HEK293 (cell line): ENCODE measurements at regions not wholly inside any gene's neighbourhood (a gene's known extent, or its start where the extent isn't known, plus 50 kb on each side); places are given as distances from the start of the nearest gene placed in this dataset.
A peak's percentile ranks its signal among the peaks of the same experiment; 100 is the strongest.

Experiments
- CTCF ChIA-PET: fragments of 350-600 bp; formaldehyde crosslinking; extraction: SDS; loops from one replicate; lab custom pipeline; 2021; ENCODE audit warnings: antibody characterized with exemption; lab: Yijun Ruan, JAX
- POLR2A ChIA-PET: fragments of 300-600 bp; formaldehyde crosslinking; extraction: SDS; loops from one replicate; lab custom pipeline; 2020; ENCODE audit warnings: antibody characterized with exemption, inconsistent platforms; lab: Yijun Ruan, JAX
- H3K27ac ChIP-seq: fragments of 200-500 bp; sonication (Bioruptor generic); 2 replicates; pipeline ENCODE4 v1.5.1; 2014; ENCODE audit warnings: low read depth, low read length, control low read depth, inconsistent platforms; ENCODE audit errors: extremely low read depth
- H3K36me3 ChIP-seq, 2 experiments: fragments of 200-500 bp in 1 of 2; sonication (Bioruptor generic) in 1 of 2; 1 replicate in 1 of 2; 2 replicates in 1 of 2; pipeline ENCODE4 v1.5.1; 2014 to 2017; ENCODE audit warnings: inconsistent platforms in 2 of 2, low read length in 2 of 2; ENCODE audit not compliant: control insufficient read depth in 2 of 2, insufficient read depth in 1 of 2
- H3K4me1 ChIP-seq: fragments of 200-500 bp; sonication (Bioruptor generic); 2 replicates; pipeline ENCODE4 v1.5.1; 2014; ENCODE audit warnings: mild to moderate bottlenecking, low read length, inconsistent platforms; ENCODE audit not compliant: control insufficient read depth, insufficient read depth
- H3K4me3 ChIP-seq: 2 replicates; pipeline ENCODE4 v1.5.1; 2011; ENCODE audit warnings: low read depth, mild to moderate bottlenecking, control low read depth, low read length, moderate library complexity
- H3K9me3 ChIP-seq: fragments of 200-500 bp; sonication (Bioruptor generic); 2 replicates; pipeline ENCODE4 v1.5.1; 2014; ENCODE audit warnings: low read depth, low read length, inconsistent platforms; ENCODE audit not compliant: control insufficient read depth, insufficient read depth
- EGR2 ChIP-seq: fragments of 450-650 bp; formaldehyde crosslinking; IDR thresholded peaks from 2 replicates; pipeline ENCODE4 v1.5.1; 2016; ENCODE audit warnings: low read depth, missing biosample characterization, missing genetic modification characterization
- IKZF3 ChIP-seq: fragments of 450-650 bp; IDR thresholded peaks from 2 replicates; pipeline ENCODE4 v1.5.0; 2018; ENCODE audit warnings: missing biosample characterization, mild to moderate bottlenecking, missing genetic modification characterization, moderate library complexity
- MZF1 ChIP-seq: fragments of 450-650 bp; formaldehyde crosslinking; IDR thresholded peaks from 2 replicates; pipeline ENCODE4 v1.5.1; 2017; ENCODE audit warnings: missing biosample characterization, missing genetic modification characterization, borderline replicate concordance
- PRDM1 ChIP-seq: fragments of 450-650 bp; formaldehyde crosslinking; IDR thresholded peaks from 2 replicates; pipeline ENCODE4; 2016; ENCODE audit warnings: missing biosample characterization, missing genetic modification characterization
- RBAK ChIP-seq: fragments of 450-650 bp; formaldehyde crosslinking; IDR thresholded peaks from 2 replicates; pipeline ENCODE4 v1.5.1; 2016; ENCODE audit warnings: missing biosample characterization, missing genetic modification characterization
- SCRT1 ChIP-seq: fragments of 450-650 bp; formaldehyde crosslinking; IDR thresholded peaks from 2 replicates; pipeline ENCODE4 v1.5.1; 2016; ENCODE audit warnings: missing biosample characterization, missing genetic modification characterization, borderline replicate concordance
- SP7 ChIP-seq: fragments of 450-650 bp; formaldehyde crosslinking; IDR thresholded peaks from 2 replicates; pipeline ENCODE4 v1.5.1; 2016; ENCODE audit warnings: missing biosample characterization, missing genetic modification characterization
- TRIM28 ChIP-seq: IDR thresholded peaks from 2 replicates; pipeline ENCODE4 v1.6.1; 2011; ENCODE audit warnings: low read length, control low read depth, borderline replicate concordance
- WT1 ChIP-seq: fragments of 450-650 bp; formaldehyde crosslinking; IDR thresholded peaks from 2 replicates; pipeline ENCODE4 v1.5.1; 2016; ENCODE audit warnings: missing biosample characterization, missing genetic modification characterization
- ZBTB21 ChIP-seq: fragments of 450-650 bp; formaldehyde crosslinking; IDR thresholded peaks from 2 replicates; pipeline ENCODE4 v1.5.1; 2017; ENCODE audit warnings: missing biosample characterization, missing genetic modification characterization
- ZBTB48 ChIP-seq: fragments of 450-650 bp; formaldehyde crosslinking; IDR thresholded peaks from 2 replicates; pipeline ENCODE4 v1.5.1; 2016; ENCODE audit warnings: missing biosample characterization, missing genetic modification characterization
- ZFHX2 ChIP-seq: fragments of 450-650 bp; formaldehyde crosslinking; conservative IDR thresholded peaks from 2 replicates; pipeline ENCODE4 v1.5.1; 2016; ENCODE audit warnings: missing biosample characterization, missing genetic modification characterization
- ZFP41 ChIP-seq: fragments of 450-650 bp; formaldehyde crosslinking; IDR thresholded peaks from 2 replicates; pipeline ENCODE4 v1.5.1; 2016; ENCODE audit warnings: missing biosample characterization, missing genetic modification characterization, borderline replicate concordance
- ZIC2 ChIP-seq: fragments of 450-650 bp; formaldehyde crosslinking; IDR thresholded peaks from 2 replicates; pipeline ENCODE4 v1.5.1; 2016; ENCODE audit warnings: missing biosample characterization, missing genetic modification characterization
- ZNF175 ChIP-seq: fragments of 450-650 bp; formaldehyde crosslinking; IDR thresholded peaks from 2 replicates; pipeline ENCODE4 v1.5.1; 2016; ENCODE audit warnings: missing biosample characterization, missing genetic modification characterization
- ZNF585B ChIP-seq: fragments of 450-650 bp; formaldehyde crosslinking; IDR thresholded peaks from 2 replicates; pipeline ENCODE4 v1.5.1; 2016; ENCODE audit warnings: missing biosample characterization, missing genetic modification characterization
- ZNF600 ChIP-seq: fragments of 450-650 bp; formaldehyde crosslinking; IDR thresholded peaks from 2 replicates; pipeline ENCODE4 v1.5.1; 2016; ENCODE audit warnings: missing biosample characterization, missing genetic modification characterization
- ZNF626 ChIP-seq: fragments of 450-650 bp; sonication (Bioruptor Pico); formaldehyde crosslinking; IDR thresholded peaks from 2 replicates; pipeline ENCODE4 v1.5.1; 2018; ENCODE audit warnings: missing biosample characterization, missing genetic modification characterization, inconsistent platforms
- ZNF768 ChIP-seq: fragments of 450-650 bp; formaldehyde crosslinking; IDR thresholded peaks from 2 replicates; pipeline ENCODE4 v1.5.1; 2018; ENCODE audit warnings: missing biosample characterization, mild to moderate bottlenecking, missing genetic modification characterization
- ZNF791 ChIP-seq: fragments of 450-650 bp; formaldehyde crosslinking; IDR thresholded peaks from 2 replicates; pipeline ENCODE4 v1.5.1; 2016; ENCODE audit warnings: missing biosample characterization, missing genetic modification characterization
- TF ChIP-seq, protein P1 (sequence below): fragments of 450-650 bp; formaldehyde crosslinking; IDR thresholded peaks from 2 replicates; pipeline ENCODE4 v1.5.0; 2017; ENCODE audit warnings: missing biosample characterization, missing genetic modification characterization, borderline replicate concordance
- TF ChIP-seq, protein P2 (sequence below): fragments of 450-650 bp; formaldehyde crosslinking; IDR thresholded peaks from 2 replicates; pipeline ENCODE4 v1.5.1; 2016; ENCODE audit warnings: missing biosample characterization, missing genetic modification characterization

DNA sequence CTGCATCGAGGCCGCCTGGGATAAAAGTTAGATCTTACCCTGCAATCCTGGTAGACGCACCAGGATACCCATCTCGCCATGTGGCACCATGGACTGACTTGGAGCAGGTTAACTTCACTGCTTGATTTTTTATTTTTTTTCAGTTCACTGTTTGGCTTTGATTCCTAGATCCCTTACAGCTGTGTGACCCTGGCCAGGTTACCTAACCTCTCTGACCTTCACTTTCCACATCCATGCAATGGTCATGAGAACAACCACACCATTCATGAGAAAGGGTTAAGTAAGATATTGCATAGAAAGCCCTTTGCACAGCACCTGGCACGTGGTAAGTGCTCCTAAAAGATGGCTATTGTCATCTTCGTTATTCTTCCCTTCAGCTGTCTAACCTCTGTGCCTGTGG, 230.5 kb downstream of the SOX9 start:
- H3K4me1 ChIP-seq = peaks cover 7% of the 10 kb centered on the region
- peak overlapping the region; percentile 29; the same call in 1 of the 2 replicates for H3K27ac ChIP-seq
- ChIA-PET CTCF (interaction anchor here (0.7 to 1.0 kb wide), 3 partner anchors 12 to 56 kb away, joined by 3 to 6 read pairs (median 5); no protein-coding TSS in a partner anchor), POLR2A (no interaction called here)
- no peak overlapping the region for H3K4me3 ChIP-seq
- peak; percentile 88 for TF ChIP-seq ZNF768 (tag by site-specific recombination)
- TF ChIP-seq, protein P1, sequence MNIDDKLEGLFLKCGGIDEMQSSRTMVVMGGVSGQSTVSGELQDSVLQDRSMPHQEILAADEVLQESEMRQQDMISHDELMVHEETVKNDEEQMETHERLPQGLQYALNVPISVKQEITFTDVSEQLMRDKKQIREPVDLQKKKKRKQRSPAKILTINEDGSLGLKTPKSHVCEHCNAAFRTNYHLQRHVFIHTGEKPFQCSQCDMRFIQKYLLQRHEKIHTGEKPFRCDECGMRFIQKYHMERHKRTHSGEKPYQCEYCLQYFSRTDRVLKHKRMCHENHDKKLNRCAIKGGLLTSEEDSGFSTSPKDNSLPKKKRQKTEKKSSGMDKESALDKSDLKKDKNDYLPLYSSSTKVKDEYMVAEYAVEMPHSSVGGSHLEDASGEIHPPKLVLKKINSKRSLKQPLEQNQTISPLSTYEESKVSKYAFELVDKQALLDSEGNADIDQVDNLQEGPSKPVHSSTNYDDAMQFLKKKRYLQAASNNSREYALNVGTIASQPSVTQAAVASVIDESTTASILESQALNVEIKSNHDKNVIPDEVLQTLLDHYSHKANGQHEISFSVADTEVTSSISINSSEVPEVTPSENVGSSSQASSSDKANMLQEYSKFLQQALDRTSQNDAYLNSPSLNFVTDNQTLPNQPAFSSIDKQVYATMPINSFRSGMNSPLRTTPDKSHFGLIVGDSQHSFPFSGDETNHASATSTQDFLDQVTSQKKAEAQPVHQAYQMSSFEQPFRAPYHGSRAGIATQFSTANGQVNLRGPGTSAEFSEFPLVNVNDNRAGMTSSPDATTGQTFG (tag by site-specific recombination) = no peak
- TF ChIP-seq, all 188 proteins: peak for 1
- H3K36me3 ChIP-seq = no peaks in the 10 kb centered on the region
- no peaks in the 10 kb centered on the region for H3K9me3 ChIP-seq

DNA sequence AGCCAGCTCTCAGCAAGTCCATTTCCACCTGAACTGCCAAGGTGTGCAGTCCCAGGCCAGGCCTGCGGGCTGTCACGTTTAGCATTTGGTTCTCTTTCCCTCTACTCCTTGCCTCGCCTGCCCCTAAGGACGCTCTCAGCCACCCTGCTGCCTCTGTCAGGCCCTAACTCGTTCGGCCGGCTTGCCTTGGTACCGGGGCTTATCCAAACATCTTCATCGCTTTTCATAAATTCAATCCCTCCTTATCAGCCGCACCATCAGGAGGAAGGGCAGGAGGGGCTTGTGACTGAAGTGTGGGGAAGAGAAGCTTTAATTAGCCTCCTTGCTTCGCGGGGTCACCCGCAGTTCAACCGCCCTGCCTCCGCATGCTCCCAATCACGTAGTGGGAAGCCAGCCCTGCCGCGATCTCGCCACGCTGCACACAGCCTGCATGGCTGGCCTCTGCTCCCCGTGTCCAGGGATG, 231.1 kb downstream of the SOX9 start:
- ChIA-PET CTCF (interaction anchor here (0.7 to 1.0 kb wide), 3 partner anchors 12 to 56 kb away, joined by 3 to 6 read pairs (median 5); no protein-coding TSS in a partner anchor), POLR2A (no interaction called here)
- no peaks in the 10 kb centered on the region for H3K9me3 ChIP-seq
- H3K4me1 ChIP-seq = peaks cover 7% of the 10 kb centered on the region
- no peaks in the 10 kb centered on the region for H3K36me3 ChIP-seq
- TF ChIP-seq ZNF626 (tag by site-specific recombination) = no peak
- TF ChIP-seq ZNF600 (tag by site-specific recombination) = peak; percentile 62; the same call in 1 of the 2 replicates
- no peak for TF ChIP-seq RBAK (tag by site-specific recombination)
- TF ChIP-seq ZBTB48 (tag by site-specific recombination) = peak; percentile 33; the same call in 1 of the 2 replicates
- no peak for TF ChIP-seq ZNF768 (tag by site-specific recombination)
- no peak for TF ChIP-seq ZNF791 (tag by site-specific recombination)
- TF ChIP-seq, protein P2, sequence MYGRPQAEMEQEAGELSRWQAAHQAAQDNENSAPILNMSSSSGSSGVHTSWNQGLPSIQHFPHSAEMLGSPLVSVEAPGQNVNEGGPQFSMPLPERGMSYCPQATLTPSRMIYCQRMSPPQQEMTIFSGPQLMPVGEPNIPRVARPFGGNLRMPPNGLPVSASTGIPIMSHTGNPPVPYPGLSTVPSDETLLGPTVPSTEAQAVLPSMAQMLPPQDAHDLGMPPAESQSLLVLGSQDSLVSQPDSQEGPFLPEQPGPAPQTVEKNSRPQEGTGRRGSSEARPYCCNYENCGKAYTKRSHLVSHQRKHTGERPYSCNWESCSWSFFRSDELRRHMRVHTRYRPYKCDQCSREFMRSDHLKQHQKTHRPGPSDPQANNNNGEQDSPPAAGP (tag by site-specific recombination) = peak; percentile 96
- TF ChIP-seq WT1 (tag by site-specific recombination) = 0 out of 2 replicates have a peak, but pooled peaks have one; percentile 19
- no peak for TF ChIP-seq ZFP41 (tag by site-specific recombination)
- no peak for TF ChIP-seq SCRT1 (tag by site-specific recombination)
- TF ChIP-seq TRIM28 = 0 out of 2 replicates have a peak, but pooled peaks have one; percentile 14
- no peak for TF ChIP-seq PRDM1 (tag by site-specific recombination)
- TF ChIP-seq ZNF175 = no peak
- TF ChIP-seq IKZF3 (tag by site-specific recombination) = 0 out of 2 replicates have a peak, but pooled peaks have one; percentile 11
- TF ChIP-seq ZBTB21 (tag by site-specific recombination) = no peak
- TF ChIP-seq ZIC2 (tag by site-specific recombination) = peak; percentile 88; the same call in 1 of the 2 replicates
- no peak for TF ChIP-seq ZNF585B (tag by site-specific recombination)
- TF ChIP-seq MZF1 = peak; percentile 55; the same call in 1 of the 2 replicates
- peak; percentile 33; the same call in 1 of the 2 replicates for TF ChIP-seq SP7 (tag by site-specific recombination)
- TF ChIP-seq ZFHX2 (tag by site-specific recombination) = no peak
- TF ChIP-seq EGR2 (tag by site-specific recombination) = 0 out of 2 replicates have a peak, but pooled peaks have one; percentile 15
- H3K27ac ChIP-seq = peak overlapping the region; percentile 29; the same call in 1 of the 2 replicates
- H3K4me3 ChIP-seq = no peak overlapping the region
